ENCODE measurements at regions not wholly inside any gene's neighbourhood (a gene's known extent, or its start where the extent isn't known, plus 50 kb on each side); places are given as distances from the start of the nearest gene placed in this dataset.

- DNase-seq (ENCODE audit: low spot score) = peak; percentile 54
- in situ Hi-C loops (cut with MboI; ENCODE audit: low sequenced_read_pairs, unreplicated experiment) = no loop called here
- TF ChIP-seq, protein P1, sequence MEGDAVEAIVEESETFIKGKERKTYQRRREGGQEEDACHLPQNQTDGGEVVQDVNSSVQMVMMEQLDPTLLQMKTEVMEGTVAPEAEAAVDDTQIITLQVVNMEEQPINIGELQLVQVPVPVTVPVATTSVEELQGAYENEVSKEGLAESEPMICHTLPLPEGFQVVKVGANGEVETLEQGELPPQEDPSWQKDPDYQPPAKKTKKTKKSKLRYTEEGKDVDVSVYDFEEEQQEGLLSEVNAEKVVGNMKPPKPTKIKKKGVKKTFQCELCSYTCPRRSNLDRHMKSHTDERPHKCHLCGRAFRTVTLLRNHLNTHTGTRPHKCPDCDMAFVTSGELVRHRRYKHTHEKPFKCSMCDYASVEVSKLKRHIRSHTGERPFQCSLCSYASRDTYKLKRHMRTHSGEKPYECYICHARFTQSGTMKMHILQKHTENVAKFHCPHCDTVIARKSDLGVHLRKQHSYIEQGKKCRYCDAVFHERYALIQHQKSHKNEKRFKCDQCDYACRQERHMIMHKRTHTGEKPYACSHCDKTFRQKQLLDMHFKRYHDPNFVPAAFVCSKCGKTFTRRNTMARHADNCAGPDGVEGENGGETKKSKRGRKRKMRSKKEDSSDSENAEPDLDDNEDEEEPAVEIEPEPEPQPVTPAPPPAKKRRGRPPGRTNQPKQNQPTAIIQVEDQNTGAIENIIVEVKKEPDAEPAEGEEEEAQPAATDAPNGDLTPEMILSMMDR (IDR thresholded peaks at IDR 0.05; ENCODE audit: borderline replicate concordance, control extremely low read depth, extremely low read depth, insufficient read depth, missing control alignments) = peak; percentile 35
Observed at GRCh38 chr3:124351430-124352148, 359.7 kb upstream of the ROPN1 start.

GRCh38 chr3:124352149-124352539 lies 360.2 kb upstream of the ROPN1 start:
- no peak for DNase-seq (ENCODE audit: low spot score)
- in situ Hi-C loops (cut with MboI; ENCODE audit: low sequenced_read_pairs, unreplicated experiment) = no loop called here
- TF ChIP-seq, protein P1 (IDR thresholded peaks at IDR 0.05; ENCODE audit: borderline replicate concordance, control extremely low read depth, extremely low read depth, insufficient read depth, missing control alignments) = no peak

DNA sequence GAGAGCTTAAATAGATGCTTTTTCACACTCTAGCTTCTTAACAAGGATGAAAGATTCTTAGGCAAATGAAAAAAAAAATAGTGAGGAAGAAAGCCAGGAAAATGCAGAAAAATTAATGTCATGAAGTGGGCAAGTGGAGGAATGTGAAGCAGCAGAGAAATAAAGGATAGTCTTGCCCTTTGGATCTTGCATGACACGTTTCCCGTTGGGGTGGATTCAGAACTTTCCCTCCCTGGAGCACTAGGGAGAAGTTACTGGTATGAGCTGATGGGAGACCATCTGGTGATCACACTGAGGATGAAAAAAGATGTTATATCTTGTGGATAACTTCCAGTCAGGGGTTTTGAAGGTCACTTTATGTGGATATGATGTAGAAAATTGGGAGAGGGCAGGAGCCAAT lies 361.8 kb upstream of the ROPN1 start:
- in situ Hi-C loops (cut with MboI; ENCODE audit: low sequenced_read_pairs, unreplicated experiment) = no loop called here
- no peak for DNase-seq (ENCODE audit: low spot score)
- TF ChIP-seq, protein P1 (IDR thresholded peaks at IDR 0.05; ENCODE audit: borderline replicate concordance, control extremely low read depth, extremely low read depth, insufficient read depth, missing control alignments) = no peak

DNA sequence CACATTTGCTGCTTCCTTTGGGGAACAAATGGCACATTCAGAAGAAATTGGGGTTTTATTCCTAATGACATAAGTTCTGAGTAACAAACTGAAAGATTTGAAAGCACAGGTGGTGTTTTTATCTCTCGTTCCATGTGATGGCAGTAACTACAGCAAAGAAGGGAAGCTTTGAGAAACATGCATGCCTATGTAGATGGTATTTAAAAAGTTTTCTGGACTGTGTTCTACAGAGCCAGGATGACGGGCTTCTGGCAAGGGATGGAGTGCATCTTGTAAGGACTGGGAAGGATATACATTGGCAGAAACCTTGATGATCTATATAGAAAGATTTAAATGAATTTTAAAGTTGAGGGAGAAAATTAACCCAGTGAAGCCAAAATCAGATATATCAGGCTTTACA lies 362.2 kb upstream of the ROPN1 start:
- DNase-seq (ENCODE audit: low spot score) = no peak
- TF ChIP-seq, protein P1 (IDR thresholded peaks at IDR 0.05; ENCODE audit: borderline replicate concordance, control extremely low read depth, extremely low read depth, insufficient read depth, missing control alignments) = no peak
- in situ Hi-C loops (cut with MboI; ENCODE audit: low sequenced_read_pairs, unreplicated experiment) = no loop called here

DNA sequence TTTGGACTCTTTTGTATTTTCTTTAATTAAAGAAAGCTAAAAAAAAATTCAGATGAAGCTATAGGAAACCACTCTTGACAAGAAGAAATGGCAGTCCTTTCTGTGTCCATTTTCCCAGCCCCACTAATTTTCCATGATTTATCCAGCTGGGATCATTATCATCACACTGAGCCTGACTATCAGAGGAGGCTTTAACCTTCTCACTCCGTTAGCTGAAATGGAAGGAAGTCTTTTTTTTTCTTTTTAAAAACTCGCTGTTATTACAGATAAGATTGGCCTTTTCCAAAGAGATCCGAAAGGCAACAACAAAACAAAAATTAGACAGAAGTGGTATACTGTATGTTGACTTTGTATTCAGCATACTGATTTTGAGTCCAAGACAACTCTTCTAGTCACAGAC lies 366.2 kb upstream of the ROPN1 start:
- TF ChIP-seq, protein P1 (IDR thresholded peaks at IDR 0.05; ENCODE audit: borderline replicate concordance, control extremely low read depth, extremely low read depth, insufficient read depth, missing control alignments) = no peak
- in situ Hi-C loops (cut with MboI; ENCODE audit: low sequenced_read_pairs, unreplicated experiment) = no loop called here
- no peak for DNase-seq (ENCODE audit: low spot score)

GRCh38 chr3:124360155-124360554 lies 368.2 kb upstream of the ROPN1 start:
- TF ChIP-seq, protein P1 (IDR thresholded peaks at IDR 0.05; ENCODE audit: borderline replicate concordance, control extremely low read depth, extremely low read depth, insufficient read depth, missing control alignments) = no peak
- no peak for DNase-seq (ENCODE audit: low spot score)
- in situ Hi-C loops (cut with MboI; ENCODE audit: low sequenced_read_pairs, unreplicated experiment) = no loop called here

Data from GM13976 (cell line).